Panc1 (cell line): ENCODE measurements at regions not wholly inside any gene's neighbourhood (a gene's known extent, or its start where the extent isn't known, plus 50 kb on each side); places are given as distances from the start of the nearest gene placed in this dataset.

ENCODE experiments used
- ATAC-seq: fragments of 200-7000 bp; cut with Tn5 transposase; 2 replicates; pipeline ENCODE4 v1.9.1; 2020; ENCODE audit warnings: mild to moderate bottlenecking, moderate library complexity
- BruUV-seq: library from RNA; stranded (reverse); fragments of 400-500 nt; replicated peaks from 2 replicates; lab custom pipeline; 2021; lab: Mats Ljungman, UMichigan
- CTCF ChIA-PET: fragments of 300-600 bp; sonication (Branson Sonifier 250); formaldehyde crosslinking; loops from one replicate; lab custom pipeline; 2022; ENCODE audit warnings: antibody characterized with exemption; lab: Charles Lee
- POLR2A ChIA-PET: fragments of 300-600 bp; sonication (Branson Sonifier 250); formaldehyde crosslinking; loops from one replicate; lab custom pipeline; 2022; ENCODE audit warnings: antibody characterized with exemption; lab: Charles Lee
- DNase-seq: peaks from one replicate; pipeline ENCODE4 v3.0.0-alpha.2; 2010; ENCODE audit warnings: low read depth, low spot score
- H3K27ac ChIP-seq: 2 replicates; pipeline ENCODE4 v1.5.1; 2011; ENCODE audit warnings: mild to moderate bottlenecking, low read length, inconsistent platforms
- H3K27me3 ChIP-seq: fragments of 200-500 bp; sonication (Bioruptor generic); 2 replicates; pipeline ENCODE4 v1.6.0; 2014; ENCODE audit warnings: low read length, inconsistent platforms; ENCODE audit not compliant: control insufficient read depth, insufficient read depth
- H3K36me3 ChIP-seq: fragments of 200-500 bp; sonication (Bioruptor generic); 2 replicates; pipeline ENCODE4 v1.5.1; 2014; ENCODE audit warnings: inconsistent platforms, mild to moderate bottlenecking, low read length, moderate library complexity; ENCODE audit not compliant: control insufficient read depth, insufficient read depth
- H3K4me1 ChIP-seq: 2 replicates; pipeline ENCODE4 v1.5.1; 2011; ENCODE audit warnings: inconsistent platforms, mild to moderate bottlenecking, low read length, moderate library complexity; ENCODE audit not compliant: control insufficient read depth, insufficient read depth
- H3K4me3 ChIP-seq, 2 experiments: 2 replicates each; pipeline ENCODE4 v1.5.1; 2011 to 2012; ENCODE audit warnings: low read depth in 2 of 2, low read length in 2 of 2, mild to moderate bottlenecking in 2 of 2, inconsistent platforms in 1 of 2, moderate library complexity in 1 of 2
- H3K9me3 ChIP-seq: fragments of 200-500 bp; sonication (Bioruptor generic); 2 replicates; pipeline ENCODE4 v1.5.1; 2014; ENCODE audit warnings: low read depth, mild to moderate bottlenecking, inconsistent platforms, low read length, moderate library complexity; ENCODE audit not compliant: control insufficient read depth, insufficient read depth
- POLR2AphosphoS5 ChIP-seq: IDR thresholded peaks from 2 replicates; pipeline ENCODE4 v1.6.1; 2012; ENCODE audit warnings: mild to moderate bottlenecking, low read depth, low read length, moderate library complexity
- REST ChIP-seq, 2 experiments: IDR thresholded peaks; 2 replicates each; pipeline ENCODE4 v1.6.1; 2011 to 2012; ENCODE audit warnings: low read depth in 2 of 2, control low read depth in 1 of 2, low read length in 1 of 2, mild to moderate bottlenecking in 1 of 2, moderate library complexity in 1 of 2; ENCODE audit not compliant: insufficient read depth in 1 of 2
- SIN3A ChIP-seq: IDR thresholded peaks from 2 replicates; pipeline ENCODE4 v1.6.1; 2012; ENCODE audit warnings: low read depth, mild to moderate bottlenecking, low read length, moderate library complexity, borderline replicate concordance; ENCODE audit not compliant: insufficient read depth
- TCF7L2 ChIP-seq: IDR thresholded peaks from 2 replicates; pipeline ENCODE4 v1.6.1; 2011; ENCODE audit warnings: mild to moderate bottlenecking, low read depth, low read length, inconsistent platforms
- in situ Hi-C: cut with HindIII; loops from 2 replicates; pipeline ENCODE4 v1.10.0; 2016; ENCODE audit warnings: low sequenced_read_pairs, low pct_unique_long_range_greater_than_20kb
- intact Hi-C: fragments of 100-400 bp; cut with micrococcal nuclease; formaldehyde crosslinking; loops from one replicate; pipeline ENCODE4 v1.10.0; 2022; ENCODE audit not compliant: unreplicated experiment
- TF ChIP-seq, protein P1 (sequence below): fragments of 450-650 bp; IDR thresholded peaks from 2 replicates; pipeline ENCODE4 v1.5.1; 2017; ENCODE audit warnings: mild to moderate bottlenecking

DNA sequence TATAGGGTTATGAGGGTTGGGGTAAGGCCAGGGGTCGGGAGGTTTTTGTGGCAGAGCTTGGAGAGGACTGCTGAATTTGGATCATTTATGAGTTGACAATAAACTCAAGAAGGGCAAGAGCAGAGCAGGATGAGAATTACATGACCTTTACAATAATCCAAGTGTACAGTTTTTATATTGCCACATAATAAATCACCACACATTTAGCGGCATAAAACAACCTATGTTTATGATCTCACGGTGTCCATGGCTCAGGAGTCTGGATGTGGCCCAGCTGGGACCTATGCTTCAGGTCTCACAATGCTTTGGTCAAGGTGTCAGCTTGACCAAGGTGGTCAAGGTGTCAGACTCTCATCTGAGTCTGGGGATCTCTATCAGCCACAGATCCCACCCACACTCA lies 118.3 kb upstream of the WSCD1 start:
- Histone ChIP-seq H3K9me3 (no peaks in the 10 kb centered on the region), H3K4me1 (no peaks in the 10 kb centered on the region), H3K27ac (no peak overlapping the region), H3K27me3 (peaks cover 2% of the 10 kb centered on the region; the same call in 1 of the 2 replicates), H3K4me3 (no peak overlapping the region), H3K36me3 (no peaks in the 10 kb centered on the region)
- no TSS peak for BruUV-seq
- ATAC-seq (no peak), DNase-seq (no peak)
- in situ Hi-C loops (no loop called here), intact Hi-C loops (no loop called here)
- TF ChIP-seq TCF7L2 = no peak
- TF ChIP-seq POLR2AphosphoS5 = no peak
- no peak for TF ChIP-seq REST (IDR thresholded peaks at IDR 0.05; ENCODE audit: insufficient read depth in 1 of 2, low read depth in 2 of 2, low read length in 1 of 2)
- TF ChIP-seq SIN3A = no peak
- TF ChIP-seq, protein P1, sequence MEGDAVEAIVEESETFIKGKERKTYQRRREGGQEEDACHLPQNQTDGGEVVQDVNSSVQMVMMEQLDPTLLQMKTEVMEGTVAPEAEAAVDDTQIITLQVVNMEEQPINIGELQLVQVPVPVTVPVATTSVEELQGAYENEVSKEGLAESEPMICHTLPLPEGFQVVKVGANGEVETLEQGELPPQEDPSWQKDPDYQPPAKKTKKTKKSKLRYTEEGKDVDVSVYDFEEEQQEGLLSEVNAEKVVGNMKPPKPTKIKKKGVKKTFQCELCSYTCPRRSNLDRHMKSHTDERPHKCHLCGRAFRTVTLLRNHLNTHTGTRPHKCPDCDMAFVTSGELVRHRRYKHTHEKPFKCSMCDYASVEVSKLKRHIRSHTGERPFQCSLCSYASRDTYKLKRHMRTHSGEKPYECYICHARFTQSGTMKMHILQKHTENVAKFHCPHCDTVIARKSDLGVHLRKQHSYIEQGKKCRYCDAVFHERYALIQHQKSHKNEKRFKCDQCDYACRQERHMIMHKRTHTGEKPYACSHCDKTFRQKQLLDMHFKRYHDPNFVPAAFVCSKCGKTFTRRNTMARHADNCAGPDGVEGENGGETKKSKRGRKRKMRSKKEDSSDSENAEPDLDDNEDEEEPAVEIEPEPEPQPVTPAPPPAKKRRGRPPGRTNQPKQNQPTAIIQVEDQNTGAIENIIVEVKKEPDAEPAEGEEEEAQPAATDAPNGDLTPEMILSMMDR = no peak
- CTCF ChIA-PET = no interaction called here
- POLR2A ChIA-PET = no interaction called here

GRCh38 chr17:5952518-5952917 lies 117.7 kb upstream of the WSCD1 start:
- Histone ChIP-seq H3K9me3 (no peaks in the 10 kb centered on the region), H3K36me3 (no peaks in the 10 kb centered on the region), H3K4me1 (no peaks in the 10 kb centered on the region), H3K27ac (no peak overlapping the region), H3K4me3 (no peak overlapping the region), H3K27me3 (peaks cover 2% of the 10 kb centered on the region; the same call in 1 of the 2 replicates)
- intact Hi-C loops = no loop called here
- in situ Hi-C loops = no loop called here
- TF ChIP-seq POLR2AphosphoS5 = no peak
- TF ChIP-seq REST (IDR thresholded peaks at IDR 0.05; ENCODE audit: insufficient read depth in 1 of 2, low read depth in 2 of 2, low read length in 1 of 2) = no peak
- no peak for TF ChIP-seq TCF7L2
- TF ChIP-seq, protein P1 = no peak
- TF ChIP-seq SIN3A = no peak
- POLR2A ChIA-PET = no interaction called here
- CTCF ChIA-PET = no interaction called here
- BruUV-seq = no TSS peak
- ATAC-seq (no peak), DNase-seq (no peak)
